ENCODE measurements at regions not wholly inside any gene's neighbourhood (a gene's known extent, or its start where the extent isn't known, plus 50 kb on each side); places are given as distances from the start of the nearest gene placed in this dataset.
A peak's percentile ranks its signal among the peaks of the same experiment; 100 is the strongest.
"Not testable (repeated sequence)": the region's sequence is repeated elsewhere in the genome, so short reads cannot be mapped to it uniquely, and the experiment has no call there.

- H2AFZ ChIP-seq (ENCODE audit: low read length); H3K36me3 ChIP-seq (replicated peaks in 1 of 2; ENCODE audit: control insufficient read depth in 1 of 2, insufficient read depth in 2 of 2, low read length in 2 of 2); ATAC-seq; H3K9me3 ChIP-seq (ENCODE audit: low read length); H3K79me2 ChIP-seq (ENCODE audit: insufficient read depth, low read length); H3K4me2 ChIP-seq (ENCODE audit: low read depth, low read length); DNase-seq (ENCODE audit: low spot score); CTCF ChIA-PET (ENCODE audit: low intra/inter-chr PET ratio, low total read pairs); H4K20me1 ChIP-seq (ENCODE audit: insufficient read depth, low read length); POLR2A ChIA-PET; BruUV-seq (replicated peaks); in situ Hi-C loops (cut with HindIII; ENCODE audit: extremely low pct_ligation_motif_present, low pct_unique_long_range_greater_than_20kb); H3K9ac ChIP-seq (ENCODE audit: insufficient read depth, low read depth, low read length); H3K4me3 ChIP-seq (replicated peaks in 1 of 3; ENCODE audit: insufficient read depth in 1 of 3, low read depth in 2 of 3, low read length in 3 of 3); intact Hi-C loops (cut with micrococcal nuclease; ENCODE audit: unreplicated experiment); FAIRE-seq; H3K27ac ChIP-seq (ENCODE audit: extremely low read length, insufficient read depth, low read length): not testable (repeated sequence)
- 40% methylated on average over 12 of the region's 18 CpGs for WGBS (ENCODE audit: low lambda C conversion rate)
- H3K27me3 ChIP-seq (ENCODE audit: control insufficient read depth in 1 of 2, insufficient read depth in 2 of 2, low read length in 2 of 2): peaks cover 0 to 24% of the 10 kb centered on the region in 2 experiments; a peak in 2 of 5 replicates
- peaks cover 13% of the 10 kb centered on the region for H3K4me1 ChIP-seq (ENCODE audit: insufficient read depth, low read length)
Measured at GRCh38 chr16:29248306-29248939, 158.1 kb downstream of the NPIPB11 start.

- H3K4me1 ChIP-seq (ENCODE audit: insufficient read depth, low read length); H3K9ac ChIP-seq (ENCODE audit: insufficient read depth, low read depth, low read length); FAIRE-seq; BruUV-seq (replicated peaks); H2AFZ ChIP-seq (ENCODE audit: low read length); intact Hi-C loops (cut with micrococcal nuclease; ENCODE audit: unreplicated experiment); H4K20me1 ChIP-seq (ENCODE audit: insufficient read depth, low read length); CTCF ChIA-PET (ENCODE audit: low intra/inter-chr PET ratio, low total read pairs); H3K27ac ChIP-seq (ENCODE audit: extremely low read length, insufficient read depth, low read length); H3K4me2 ChIP-seq (ENCODE audit: low read depth, low read length); H3K9me3 ChIP-seq (ENCODE audit: low read length); H3K79me2 ChIP-seq (ENCODE audit: insufficient read depth, low read length); in situ Hi-C loops (cut with HindIII; ENCODE audit: extremely low pct_ligation_motif_present, low pct_unique_long_range_greater_than_20kb); POLR2A ChIA-PET; DNase-seq (ENCODE audit: low spot score); H3K36me3 ChIP-seq (replicated peaks in 1 of 2; ENCODE audit: control insufficient read depth in 1 of 2, insufficient read depth in 2 of 2, low read length in 2 of 2); ATAC-seq; H3K4me3 ChIP-seq (replicated peaks in 1 of 3; ENCODE audit: insufficient read depth in 1 of 3, low read depth in 2 of 3, low read length in 3 of 3): not testable (repeated sequence)
- TF ChIP-seq ZNF317 (CRISPR knock-in tag; IDR thresholded peaks at IDR 0.05): peak; percentile 97
- H3K27me3 ChIP-seq (ENCODE audit: control insufficient read depth in 1 of 2, insufficient read depth in 2 of 2, low read length in 2 of 2): peaks cover 0 to 14% of the 10 kb centered on the region in 2 experiments; a peak in 2 of 5 replicates
- 23% methylated on average over 5 of the region's 5 CpGs for WGBS (ENCODE audit: low lambda C conversion rate)
Measured at GRCh38 chr16:29246091-29246490, 160.4 kb downstream of the NPIPB11 start.

DNA sequence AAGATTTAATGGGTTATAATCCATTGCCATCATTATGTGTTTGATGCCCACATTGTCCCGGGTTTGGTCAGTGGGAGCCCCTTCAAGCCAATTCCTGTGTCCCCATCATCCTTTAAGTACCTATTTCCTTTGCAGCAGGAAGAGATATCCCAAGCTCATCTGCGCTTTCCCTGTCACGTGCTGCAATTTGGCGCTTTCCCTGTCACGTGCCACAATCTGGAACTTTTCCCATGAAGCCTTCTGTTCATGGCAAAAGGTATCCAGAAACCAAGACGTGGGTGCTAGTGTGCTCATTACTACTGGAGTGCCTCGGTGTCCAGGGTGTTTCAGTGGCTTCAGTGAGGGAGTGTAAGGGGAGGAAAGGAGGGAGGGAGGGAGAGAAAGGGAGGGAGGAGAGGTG is 168.5 kb downstream of the NPIPB11 start:
- Histone ChIP-seq H3K36me3 (replicated peaks in 1 of 2; ENCODE audit: control insufficient read depth in 1 of 2, insufficient read depth in 2 of 2, low read length in 2 of 2) (no peaks in the 10 kb centered on the region), H3K27ac (ENCODE audit: extremely low read length, insufficient read depth, low read length) (no peak overlapping the region), H4K20me1 (ENCODE audit: insufficient read depth, low read length) (no peaks in the 10 kb centered on the region), H3K4me1 (ENCODE audit: insufficient read depth, low read length) (peaks cover 13% of the 10 kb centered on the region), H3K9ac (ENCODE audit: insufficient read depth, low read depth, low read length) (no peak overlapping the region), H3K4me3 (replicated peaks in 1 of 3; ENCODE audit: insufficient read depth in 1 of 3, low read depth in 2 of 3, low read length in 3 of 3) (no peak overlapping the region), H3K79me2 (ENCODE audit: insufficient read depth, low read length) (no peaks in the 10 kb centered on the region), H3K9me3 (ENCODE audit: low read length) (no peaks in the 10 kb centered on the region), H3K27me3 (ENCODE audit: control insufficient read depth in 1 of 2, insufficient read depth in 2 of 2, low read length in 2 of 2) (peaks cover 1 to 14% of the 10 kb centered on the region in 2 experiments; a peak in 3 of 5 replicates), H3K4me2 (ENCODE audit: low read depth, low read length) (no peak overlapping the region), H2AFZ (ENCODE audit: low read length) (no peak overlapping the region)
- TF ChIP-seq ZFP36L1 (CRISPR knock-in tag; IDR thresholded peaks at IDR 0.05): no peak
- 0 out of 2 replicates have a peak, but pooled peaks have one; percentile 17 for TF ChIP-seq RAD51 (IDR thresholded peaks at IDR 0.05; ENCODE audit: borderline replicate concordance)
- peak; percentile 23; the same call in 1 of the 2 replicates for TF ChIP-seq MNT (IDR thresholded peaks at IDR 0.05)
- ChIA-PET POLR2A (no interaction called here), CTCF (ENCODE audit: low intra/inter-chr PET ratio, low total read pairs) (no interaction called here)
- FAIRE-seq: no peak
- no peak for DNase-seq (ENCODE audit: low spot score)
- intact Hi-C loops (cut with micrococcal nuclease; ENCODE audit: unreplicated experiment) (no loop called here), in situ Hi-C loops (cut with HindIII; ENCODE audit: extremely low pct_ligation_motif_present, low pct_unique_long_range_greater_than_20kb) (no loop called here)
- 43% methylated on average over 7 of the region's 7 CpGs for WGBS (ENCODE audit: low lambda C conversion rate)
- BruUV-seq (replicated peaks): no TSS peak
- no peak for ATAC-seq

- H3K9ac ChIP-seq (ENCODE audit: insufficient read depth, low read depth, low read length); FAIRE-seq; H3K9me3 ChIP-seq (ENCODE audit: low read length); DNase-seq (ENCODE audit: low spot score); H2AFZ ChIP-seq (ENCODE audit: low read length); H3K4me2 ChIP-seq (ENCODE audit: low read depth, low read length); H4K20me1 ChIP-seq (ENCODE audit: insufficient read depth, low read length); H3K4me3 ChIP-seq (replicated peaks in 1 of 3; ENCODE audit: insufficient read depth in 1 of 3, low read depth in 2 of 3, low read length in 3 of 3); ATAC-seq; in situ Hi-C loops (cut with HindIII; ENCODE audit: extremely low pct_ligation_motif_present, low pct_unique_long_range_greater_than_20kb); H3K79me2 ChIP-seq (ENCODE audit: insufficient read depth, low read length); CTCF ChIA-PET (ENCODE audit: low intra/inter-chr PET ratio, low total read pairs); BruUV-seq (replicated peaks); H3K27ac ChIP-seq (ENCODE audit: extremely low read length, insufficient read depth, low read length); intact Hi-C loops (cut with micrococcal nuclease; ENCODE audit: unreplicated experiment); H3K36me3 ChIP-seq (replicated peaks in 1 of 2; ENCODE audit: control insufficient read depth in 1 of 2, insufficient read depth in 2 of 2, low read length in 2 of 2); POLR2A ChIA-PET: not testable (repeated sequence)
- 69% methylated on average over 15 of the region's 15 CpGs for WGBS (ENCODE audit: low lambda C conversion rate)
- Histone ChIP-seq H3K4me1 (ENCODE audit: insufficient read depth, low read length) (peaks cover 13% of the 10 kb centered on the region), H3K27me3 (ENCODE audit: control insufficient read depth in 1 of 2, insufficient read depth in 2 of 2, low read length in 2 of 2) (peaks cover 1 to 18% of the 10 kb centered on the region in 2 experiments; a peak in 3 of 5 replicates)
Measured at GRCh38 chr16:29237495-29237894, 169.0 kb downstream of the NPIPB11 start.

All from HepG2 (cell line).